ENCODE measurements at regions not wholly inside any gene's neighbourhood (a gene's known extent, or its start where the extent isn't known, plus 50 kb on each side); places are given as distances from the start of the nearest gene placed in this dataset.

DNA sequence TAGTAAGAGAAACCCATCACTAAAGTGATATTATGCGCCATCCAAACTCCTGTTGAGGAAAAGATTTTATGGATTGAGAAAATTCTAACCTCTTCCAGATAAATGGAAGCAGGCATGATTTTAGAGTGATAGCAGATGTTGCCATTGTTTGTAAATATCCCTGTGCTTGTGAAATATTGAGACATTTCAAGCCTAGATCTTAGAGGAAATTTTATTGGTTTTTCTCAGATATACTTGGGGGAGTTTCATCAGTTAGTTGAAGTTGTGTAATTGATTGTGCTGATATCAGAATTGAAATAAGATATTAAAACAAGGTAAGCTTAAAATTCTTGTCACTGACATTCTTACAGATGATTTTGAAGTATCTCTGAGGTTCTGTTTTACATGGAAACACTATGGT, 390.9 kb upstream of the FANCL start:
- no peak for TF ChIP-seq SP1 (IDR thresholded peaks at IDR 0.05)
- no peak for TF ChIP-seq CTBP1 (IDR thresholded peaks at IDR 0.05; ENCODE audit: borderline replicate concordance)
- no peak for TF ChIP-seq HDGF (IDR thresholded peaks at IDR 0.05; ENCODE audit: borderline replicate concordance)
- no peak for TF ChIP-seq FOXK2 (IDR thresholded peaks at IDR 0.05)
- TF ChIP-seq L3MBTL2 (conservative IDR thresholded peaks at IDR 0.05), result no peak
- TF ChIP-seq, protein P1, sequence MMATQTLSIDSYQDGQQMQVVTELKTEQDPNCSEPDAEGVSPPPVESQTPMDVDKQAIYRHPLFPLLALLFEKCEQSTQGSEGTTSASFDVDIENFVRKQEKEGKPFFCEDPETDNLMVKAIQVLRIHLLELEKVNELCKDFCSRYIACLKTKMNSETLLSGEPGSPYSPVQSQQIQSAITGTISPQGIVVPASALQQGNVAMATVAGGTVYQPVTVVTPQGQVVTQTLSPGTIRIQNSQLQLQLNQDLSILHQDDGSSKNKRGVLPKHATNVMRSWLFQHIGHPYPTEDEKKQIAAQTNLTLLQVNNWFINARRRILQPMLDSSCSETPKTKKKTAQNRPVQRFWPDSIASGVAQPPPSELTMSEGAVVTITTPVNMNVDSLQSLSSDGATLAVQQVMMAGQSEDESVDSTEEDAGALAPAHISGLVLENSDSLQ (IDR thresholded peaks at IDR 0.05), result no peak
- TF ChIP-seq SUZ12 (IDR thresholded peaks at IDR 0.05), result no peak

Data from HEK293T (cell line).